Thoracic aorta (tissue), 2 donors: ENCODE measurements at regions not wholly inside any gene's neighbourhood (a gene's known extent, or its start where the extent isn't known, plus 50 kb on each side); places are given as distances from the start of the nearest gene placed in this dataset.

Experiments used
- ATAC-seq: fragments of 150-250 bp; one replicate; pipeline ENCODE4 v1.8.0; 2017; ENCODE audit warnings: low read depth; ENCODE audit not compliant: insufficient number of reproducible peaks, low FRiP score
- DNase-seq: peaks from one replicate; pipeline ENCODE4 v3.0.0-alpha.2; 2020; ENCODE audit warnings: low spot score
- H3K27ac ChIP-seq, 2 donors: fragments of 200-600 bp; sonication (generic); 1 replicate in 1 of 2; 2 replicates in 1 of 2; pipeline ENCODE4 v1.5.1; 2016; ENCODE audit warnings: mild to moderate bottlenecking in 2 of 2, moderate library complexity in 2 of 2
- H3K27me3 ChIP-seq: fragments of 200-600 bp; sonication (generic); replicated peaks from 2 replicates; pipeline ENCODE4 v1.6.0; 2016; ENCODE audit warnings: mild to moderate bottlenecking; ENCODE audit not compliant: insufficient read depth
- H3K36me3 ChIP-seq: fragments of 200-600 bp; sonication (generic); one replicate; pipeline ENCODE4 v1.5.1; 2016
- H3K4me1 ChIP-seq, 2 donors: fragments of 200-600 bp; sonication (generic); 1 replicate in 1 of 2; 2 replicates in 1 of 2; pipeline versions ENCODE4 v1.5.1 to v1.6.0; 2016; ENCODE audit warnings: low read depth in 2 of 2, mild to moderate bottlenecking in 1 of 2; ENCODE audit not compliant: control insufficient read depth in 1 of 2
- H3K4me3 ChIP-seq: fragments of 200-600 bp; sonication (generic); 2 replicates; pipeline ENCODE4 v1.5.1; 2016; ENCODE audit warnings: mild to moderate bottlenecking
- H3K9me3 ChIP-seq: fragments of 200-600 bp; sonication (generic); 2 replicates; pipeline ENCODE4 v1.5.1; 2016
- CTCF ChIP-seq: fragments of 200-600 bp; sonication (generic); IDR thresholded peaks from one replicate; pipeline ENCODE4 v1.5.1; 2019; ENCODE audit warnings: antibody characterized with exemption

- no peak for ATAC-seq
- DNase-seq: no peak
- peak; percentile 58 for TF ChIP-seq CTCF
- no peak overlapping the region for H3K27ac ChIP-seq
- no peaks in the 10 kb centered on the region for H3K4me1 ChIP-seq
- no peak overlapping the region for H3K4me3 ChIP-seq
- no peaks in the 10 kb centered on the region for H3K9me3 ChIP-seq
- no peaks in the 10 kb centered on the region for H3K27me3 ChIP-seq
- no peaks in the 10 kb centered on the region for H3K36me3 ChIP-seq
Measured at GRCh38 chr13:25037057-25037813, 58.7 kb upstream of the PABPC3 start.

- Histone ChIP-seq H3K4me3 (no peak overlapping the region), H3K36me3 (no peaks in the 10 kb centered on the region), H3K27me3 (no peaks in the 10 kb centered on the region), H3K27ac (no peak overlapping the region), H3K9me3 (no peaks in the 10 kb centered on the region), H3K4me1 (peaks cover 0 to 6% of the 10 kb centered on the region in 2 donors)
- TF ChIP-seq CTCF: no peak
- DNase-seq: no peak
- ATAC-seq: no peak
Measured at GRCh38 chr13:25042151-25042865, 53.6 kb upstream of the PABPC3 start.

GRCh38 chr13:25044071-25044470 lies 51.9 kb upstream of the PABPC3 start:
- no peak for DNase-seq
- no peaks in the 10 kb centered on the region for H3K36me3 ChIP-seq
- no peak overlapping the region for H3K27ac ChIP-seq
- H3K4me3 ChIP-seq: no peak overlapping the region
- H3K27me3 ChIP-seq: no peaks in the 10 kb centered on the region
- ATAC-seq: no peak
- H3K4me1 ChIP-seq: peaks cover 0 to 6% of the 10 kb centered on the region in 2 donors
- no peaks in the 10 kb centered on the region for H3K9me3 ChIP-seq
- TF ChIP-seq CTCF: no peak
